Left renal pelvis (tissue), 4 donors: ENCODE measurements at regions not wholly inside any gene's neighbourhood (a gene's known extent, or its start where the extent isn't known, plus 50 kb on each side); places are given as distances from the start of the nearest gene placed in this dataset.
"Not testable (repeated sequence)": the region's sequence is repeated elsewhere in the genome, so short reads cannot be mapped to it uniquely, and the experiment has no call there.

ENCODE experiments used
- DNase-seq, 4 donors: peaks; one replicate each; pipeline ENCODE4 v3.0.0-alpha.2; 2013; ENCODE audit warnings: low read depth in 4 of 4, low spot score in 3 of 4

- no peak for DNase-seq
Measured at GRCh38 chr10:108336836-108337235, 1172.3 kb upstream of the SORCS1 start.

- DNase-seq, result no peak
Measured at GRCh38 chr10:108327706-108328105, 1163.2 kb upstream of the SORCS1 start.

GRCh38 chr10:108323274-108323798 lies 1158.8 kb upstream of the SORCS1 start:
- DNase-seq, result no peak

- DNase-seq, result no peak
Measured at GRCh38 chr10:108319434-108320222, 1155.1 kb upstream of the SORCS1 start.

DNA sequence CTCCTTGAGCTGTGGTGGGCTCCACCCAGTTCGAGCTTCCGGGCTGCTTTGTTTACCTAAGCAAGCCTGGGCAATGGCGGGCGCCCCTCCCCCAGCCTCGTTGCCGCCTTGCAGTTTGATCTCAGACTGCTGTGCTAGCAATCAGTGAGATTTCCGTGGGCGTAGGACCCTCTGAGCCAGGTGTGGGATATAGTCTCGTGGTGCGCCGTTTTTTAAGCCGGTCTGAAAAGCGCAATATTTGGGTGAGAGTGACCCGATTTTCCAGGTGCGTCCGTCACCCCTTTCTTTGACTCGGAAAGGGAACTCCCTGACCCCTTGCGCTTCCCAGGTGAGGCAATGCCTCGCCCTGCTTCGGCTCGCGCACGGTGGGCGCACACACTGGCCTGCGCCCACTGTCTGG lies 1151.1 kb upstream of the SORCS1 start:
- not testable (repeated sequence) for DNase-seq

GRCh38 chr10:108307925-108308312 lies 1143.4 kb upstream of the SORCS1 start:
- DNase-seq, result no peak

DNA sequence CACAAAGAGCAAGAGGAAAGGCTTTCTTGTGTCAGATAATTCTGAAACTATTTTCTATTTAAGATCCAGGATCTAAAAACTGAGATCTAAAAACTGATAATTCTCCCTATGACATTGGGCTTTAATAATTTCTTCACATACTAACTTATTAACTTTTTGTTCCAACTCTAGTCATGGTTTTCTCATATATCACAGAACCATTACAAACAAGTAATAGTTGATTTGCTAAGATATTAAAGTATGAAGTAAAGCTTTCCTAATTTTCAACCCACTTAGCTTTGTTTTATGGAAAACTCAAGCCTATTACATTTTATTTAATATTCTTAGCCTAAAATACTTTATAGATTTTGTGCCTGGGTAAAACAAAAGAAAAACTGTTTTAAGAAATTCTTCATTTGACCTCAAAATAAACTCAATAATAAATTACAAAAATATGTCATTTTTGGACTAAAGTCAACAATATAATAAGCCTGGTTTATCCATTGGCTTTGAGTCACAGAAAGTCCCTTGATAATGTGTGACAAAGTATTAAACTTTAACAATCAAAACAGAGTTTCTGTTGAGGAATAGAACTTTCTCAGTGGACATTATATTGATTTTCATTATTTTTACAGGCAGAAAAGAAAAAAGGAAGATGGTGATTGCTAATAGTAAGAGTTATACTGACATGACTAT lies 1142.9 kb upstream of the SORCS1 start:
- no peak for DNase-seq

DNA sequence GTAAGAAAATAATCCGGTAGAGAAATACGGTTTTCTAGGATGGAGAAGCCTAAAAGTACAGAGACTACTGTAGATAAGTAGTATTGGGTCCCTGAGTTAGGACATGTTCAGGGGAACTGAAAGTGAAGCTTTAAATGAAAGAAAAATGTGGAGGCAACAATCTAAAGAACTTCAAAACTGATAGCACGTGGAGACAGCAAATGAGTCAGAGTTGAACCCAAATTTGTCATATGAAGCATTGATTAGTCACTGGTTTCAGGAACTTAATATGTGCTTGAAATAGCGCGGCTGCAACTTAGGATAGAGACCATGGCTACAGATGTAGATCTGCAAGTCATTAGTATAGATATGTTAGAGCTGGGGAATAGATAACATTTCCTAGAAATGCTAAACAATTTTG lies 1138.6 kb upstream of the SORCS1 start:
- DNase-seq, result no peak

DNA sequence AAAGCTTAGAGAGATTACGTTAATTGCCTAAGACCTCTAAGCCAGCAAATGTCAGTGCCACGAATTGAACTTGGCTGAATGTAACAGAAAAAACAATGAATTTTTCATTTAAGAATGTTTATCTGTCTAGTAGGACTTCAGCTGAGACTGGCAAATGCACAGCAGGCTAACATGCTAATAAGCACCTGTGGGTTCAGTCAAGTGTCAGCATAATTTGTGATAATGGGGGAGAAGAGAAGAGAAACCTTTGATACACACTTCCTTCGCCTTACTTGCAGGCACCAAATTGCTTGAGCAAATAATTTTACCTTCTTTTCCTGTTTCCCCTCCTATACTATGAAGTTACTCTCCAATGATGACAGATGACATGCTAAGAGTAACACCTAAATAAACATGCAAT lies 1136.5 kb upstream of the SORCS1 start:
- no peak for DNase-seq

DNA sequence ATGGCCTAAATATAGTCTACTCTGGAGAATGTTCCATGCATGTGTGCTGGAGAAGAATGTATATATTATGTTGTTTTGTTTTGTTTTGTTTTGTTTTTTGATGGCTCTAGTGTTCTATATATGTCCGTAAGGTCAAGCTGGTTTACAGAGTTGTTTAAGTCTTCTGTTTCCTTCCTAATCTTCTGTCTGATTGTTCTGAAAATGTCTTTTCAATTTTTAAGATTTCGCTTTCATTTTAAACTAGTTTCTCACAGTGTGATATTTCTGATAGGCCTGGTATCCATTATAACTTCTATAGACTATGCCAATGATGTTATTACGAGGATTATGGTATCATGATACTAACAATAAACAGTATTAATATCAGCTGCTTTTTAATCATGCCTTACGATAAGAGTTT lies 1126.3 kb upstream of the SORCS1 start:
- no peak for DNase-seq

- DNase-seq, result no peak
Measured at GRCh38 chr10:108275895-108276685, 1111.6 kb upstream of the SORCS1 start.

GRCh38 chr10:108260383-108260906 lies 1095.9 kb upstream of the SORCS1 start:
- DNase-seq, result no peak

GRCh38 chr10:108254089-108254488 lies 1089.6 kb upstream of the SORCS1 start:
- no peak for DNase-seq

- no peak for DNase-seq
Measured at GRCh38 chr10:108252771-108253170, 1088.3 kb upstream of the SORCS1 start.

DNA sequence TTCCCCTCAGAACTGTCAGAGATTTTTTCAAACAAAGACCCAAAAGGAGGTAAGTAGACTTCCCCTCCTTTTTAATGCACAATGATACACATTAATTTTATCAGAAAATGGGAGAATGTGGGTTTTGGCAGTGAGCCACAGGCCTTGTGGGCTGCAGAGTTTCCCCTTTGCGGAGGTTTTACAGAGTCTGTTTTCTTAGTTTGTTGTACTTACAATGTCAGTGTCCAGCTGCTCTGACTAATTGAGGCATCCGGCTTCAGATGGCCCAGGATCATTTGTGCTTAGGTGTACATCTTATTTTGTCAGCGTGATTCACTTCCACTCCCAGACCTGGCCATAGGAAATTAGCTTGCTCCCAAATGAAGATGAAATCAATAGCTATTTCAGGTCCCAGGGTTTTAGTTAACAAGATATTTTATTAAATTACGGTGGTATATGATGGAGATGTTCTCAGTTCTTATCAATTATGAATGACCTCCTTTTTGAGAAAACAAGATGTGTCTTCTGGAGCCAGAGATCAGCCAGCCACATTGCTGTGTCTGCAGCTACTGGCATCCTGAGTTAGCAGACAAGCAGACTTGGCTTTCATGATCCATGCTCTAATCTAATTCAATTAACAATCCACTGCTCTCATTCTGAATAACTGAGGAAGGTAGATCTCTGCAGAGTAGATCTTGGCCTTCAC lies 1086.6 kb upstream of the SORCS1 start:
- DNase-seq, result no peak

DNA sequence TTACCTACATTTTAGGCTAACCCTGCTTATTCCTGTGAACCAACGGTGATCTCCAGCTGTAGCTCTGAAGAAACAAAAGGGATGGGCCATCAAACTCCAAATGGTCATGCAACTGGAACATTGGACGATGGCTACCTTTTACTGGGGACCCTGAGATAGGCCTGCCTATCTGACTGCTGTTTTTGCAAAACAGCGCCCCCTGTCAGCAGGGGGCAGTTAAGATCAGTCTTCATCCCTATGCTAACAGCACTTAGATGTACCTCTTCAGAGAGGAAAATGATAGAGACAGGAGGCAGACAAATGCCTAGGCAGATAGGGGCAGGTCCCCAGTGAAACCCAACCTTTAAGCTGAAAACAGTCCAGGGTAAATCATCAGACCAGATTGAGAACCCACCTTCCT lies 1085.4 kb upstream of the SORCS1 start:
- no peak for DNase-seq

DNA sequence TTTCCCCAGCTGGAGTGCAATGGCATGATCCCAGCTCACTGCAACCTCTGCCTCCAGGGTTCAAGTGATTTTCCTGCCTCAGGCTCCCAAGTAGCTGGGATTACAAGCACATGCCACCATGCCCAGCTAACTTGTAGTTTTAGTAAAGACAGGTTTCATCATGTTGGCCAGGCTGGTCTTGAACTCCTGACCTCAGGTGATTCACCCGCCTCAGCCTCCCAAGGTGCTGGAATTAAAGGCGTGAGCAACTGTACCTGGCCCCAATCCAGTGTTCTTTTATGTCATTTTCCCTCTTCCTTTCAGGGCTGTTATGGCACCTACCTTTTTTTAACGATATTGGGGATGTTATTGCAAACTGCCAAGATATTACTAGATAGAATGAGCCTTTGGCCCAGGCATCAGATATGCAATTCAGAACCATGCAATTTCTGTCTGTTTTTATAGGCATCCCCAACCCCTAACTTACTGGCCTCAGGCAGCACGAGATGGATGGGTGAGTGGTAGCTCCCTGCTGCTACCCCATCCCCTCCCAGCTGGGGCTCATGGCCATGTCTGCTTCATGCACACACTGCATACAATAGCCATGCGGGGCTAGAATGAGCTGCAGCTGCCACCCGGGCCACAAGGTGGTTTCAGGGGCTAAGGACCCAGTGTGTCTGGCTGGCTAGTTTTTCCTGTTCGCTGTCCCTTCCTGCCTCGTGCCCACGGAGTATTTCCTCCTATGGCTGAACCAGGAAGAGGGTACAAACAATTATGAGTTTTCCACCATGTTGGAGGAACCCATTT lies 1080.1 kb upstream of the SORCS1 start:
- no peak for DNase-seq

- DNase-seq, result no peak
Measured at GRCh38 chr10:108241166-108241565, 1076.7 kb upstream of the SORCS1 start.

GRCh38 chr10:108238261-108238660 lies 1073.8 kb upstream of the SORCS1 start:
- DNase-seq, result no peak
